ENCODE measurements at regions not wholly inside any gene's neighbourhood (a gene's known extent, or its start where the extent isn't known, plus 50 kb on each side); places are given as distances from the start of the nearest gene placed in this dataset.

- Histone ChIP-seq H3K4me1 (ENCODE audit: control insufficient read depth in 2 of 3, insufficient read depth in 2 of 3, low read depth in 1 of 3, low read length in 3 of 3) (no peaks in the 10 kb centered on the region), H3K27ac (ENCODE audit: low read depth in 2 of 2, low read length in 2 of 2) (no peak overlapping the region), H3K9ac (ENCODE audit: low read length in 3 of 3) (no peak overlapping the region), H3K36me3 (ENCODE audit: control insufficient read depth in 2 of 3, insufficient read depth in 3 of 3, low read length in 3 of 3) (no peaks in the 10 kb centered on the region), H3K27me3 (ENCODE audit: control insufficient read depth, insufficient read depth, low read length) (no peaks in the 10 kb centered on the region), H3K9me3 (ENCODE audit: control insufficient read depth in 2 of 3, insufficient read depth in 1 of 3, low read length in 3 of 3) (no peaks in the 10 kb centered on the region), H3K4me3 (ENCODE audit: low read length in 3 of 3) (no peak overlapping the region)
- intact Hi-C loops (cut with DNase I), result no loop called here
- no peak for FAIRE-seq
- no peak for TF ChIP-seq CTCF (IDR thresholded peaks at IDR 0.05; ENCODE audit: borderline replicate concordance, extremely low read depth, insufficient read depth)
- DNase-seq, result peak in 2 of 5 donors; percentile 67 to 68
Observed at GRCh38 chr7:25409897-25410636, 181.8 kb upstream of the NPVF start.

GRCh38 chr7:25420771-25421170 lies 192.5 kb upstream of the NPVF start:
- Histone ChIP-seq H3K4me1 (ENCODE audit: control insufficient read depth in 2 of 3, insufficient read depth in 2 of 3, low read depth in 1 of 3, low read length in 3 of 3) (no peaks in the 10 kb centered on the region), H3K9ac (ENCODE audit: low read length in 3 of 3) (no peak overlapping the region), H3K36me3 (ENCODE audit: control insufficient read depth in 2 of 3, insufficient read depth in 3 of 3, low read length in 3 of 3) (no peaks in the 10 kb centered on the region), H3K27ac (ENCODE audit: low read depth in 2 of 2, low read length in 2 of 2) (no peak overlapping the region), H3K27me3 (ENCODE audit: control insufficient read depth, insufficient read depth, low read length) (no peaks in the 10 kb centered on the region), H3K4me3 (ENCODE audit: low read length in 3 of 3) (no peak overlapping the region), H3K9me3 (ENCODE audit: control insufficient read depth in 2 of 3, insufficient read depth in 1 of 3, low read length in 3 of 3) (no peaks in the 10 kb centered on the region)
- no peak for TF ChIP-seq CTCF (IDR thresholded peaks at IDR 0.05; ENCODE audit: borderline replicate concordance, extremely low read depth, insufficient read depth)
- FAIRE-seq (no peak), DNase-seq (no peak)
- intact Hi-C loops (cut with DNase I), result no loop called here

DNA sequence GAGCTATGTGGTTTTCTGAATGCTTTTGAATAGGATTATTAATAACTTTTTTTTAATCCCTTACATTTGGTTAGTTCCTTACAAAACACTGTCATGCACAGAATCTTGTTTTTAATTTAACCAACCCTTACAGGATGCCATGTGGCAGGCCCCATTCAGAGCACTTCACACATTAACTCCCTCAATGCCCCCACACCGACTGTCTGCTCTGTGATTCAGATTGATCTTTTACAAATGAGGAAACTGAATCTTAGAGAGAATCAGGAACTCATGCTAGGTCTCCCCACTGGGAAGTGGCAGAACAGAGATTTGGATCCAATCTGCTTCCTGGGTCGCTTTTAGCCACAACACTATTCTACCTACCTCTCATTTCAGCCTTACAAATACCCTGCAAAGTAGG lies 195.8 kb upstream of the NPVF start:
- Histone ChIP-seq H3K9ac (ENCODE audit: low read length in 3 of 3) (no peak overlapping the region), H3K4me1 (ENCODE audit: control insufficient read depth in 2 of 3, insufficient read depth in 2 of 3, low read depth in 1 of 3, low read length in 3 of 3) (no peaks in the 10 kb centered on the region), H3K9me3 (ENCODE audit: control insufficient read depth in 2 of 3, insufficient read depth in 1 of 3, low read length in 3 of 3) (no peaks in the 10 kb centered on the region), H3K27me3 (ENCODE audit: control insufficient read depth, insufficient read depth, low read length) (no peaks in the 10 kb centered on the region), H3K4me3 (ENCODE audit: low read length in 3 of 3) (no peak overlapping the region), H3K36me3 (ENCODE audit: control insufficient read depth in 2 of 3, insufficient read depth in 3 of 3, low read length in 3 of 3) (no peaks in the 10 kb centered on the region), H3K27ac (ENCODE audit: low read depth in 2 of 2, low read length in 2 of 2) (no peak overlapping the region)
- FAIRE-seq (no peak), DNase-seq (no peak)
- intact Hi-C loops (cut with DNase I), result no loop called here
- no peak for TF ChIP-seq CTCF (IDR thresholded peaks at IDR 0.05; ENCODE audit: borderline replicate concordance, extremely low read depth, insufficient read depth)

DNA sequence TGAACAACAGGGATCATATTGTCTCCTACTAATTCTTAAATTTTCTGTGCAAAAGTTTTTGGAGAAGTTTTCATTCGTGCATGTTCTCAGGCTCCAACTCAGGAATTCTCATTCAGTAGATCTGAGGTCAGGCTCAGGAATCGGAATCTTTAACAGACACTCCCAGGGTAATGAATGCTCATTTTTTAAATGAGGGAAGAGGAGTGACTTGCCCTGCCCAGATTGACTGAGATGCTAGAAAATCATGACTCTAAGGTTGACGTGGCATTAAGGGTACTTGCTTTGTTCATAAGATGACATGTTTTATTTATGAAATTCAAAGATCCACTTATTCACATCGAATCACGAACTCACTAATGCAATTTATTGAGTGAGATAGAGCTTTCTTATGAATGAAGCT lies 196.6 kb upstream of the NPVF start:
- H3K9me3 ChIP-seq (ENCODE audit: control insufficient read depth in 2 of 3, insufficient read depth in 1 of 3, low read length in 3 of 3), result no peaks in the 10 kb centered on the region
- no peak overlapping the region for H3K4me3 ChIP-seq (ENCODE audit: low read length in 3 of 3)
- intact Hi-C loops (cut with DNase I), result no loop called here
- no peaks in the 10 kb centered on the region for H3K36me3 ChIP-seq (ENCODE audit: control insufficient read depth in 2 of 3, insufficient read depth in 3 of 3, low read length in 3 of 3)
- no peaks in the 10 kb centered on the region for H3K27me3 ChIP-seq (ENCODE audit: control insufficient read depth, insufficient read depth, low read length)
- FAIRE-seq, result no peak
- no peak for DNase-seq
- no peaks in the 10 kb centered on the region for H3K4me1 ChIP-seq (ENCODE audit: control insufficient read depth in 2 of 3, insufficient read depth in 2 of 3, low read depth in 1 of 3, low read length in 3 of 3)
- no peak overlapping the region for H3K27ac ChIP-seq (ENCODE audit: low read depth in 2 of 2, low read length in 2 of 2)
- no peak overlapping the region for H3K9ac ChIP-seq (ENCODE audit: low read length in 3 of 3)
- TF ChIP-seq CTCF (IDR thresholded peaks at IDR 0.05; ENCODE audit: borderline replicate concordance, extremely low read depth, insufficient read depth), result no peak

Data from kidney (tissue), 13 donors.